ENCODE measurements at regions not wholly inside any gene's neighbourhood (a gene's known extent, or its start where the extent isn't known, plus 50 kb on each side); places are given as distances from the start of the nearest gene placed in this dataset.
"Not testable (repeated sequence)": the region's sequence is repeated elsewhere in the genome, so short reads cannot be mapped to it uniquely, and the experiment has no call there.

GRCh38 chr5:113742639-113743038 lies 229.1 kb downstream of the YTHDC2 start:
- no peak for DNase-seq
- no peak overlapping the region for H3K27ac ChIP-seq
- no peaks in the 10 kb centered on the region for H3K27me3 ChIP-seq
- no peak overlapping the region for H3K4me3 ChIP-seq
- TF ChIP-seq POLR2A (IDR thresholded peaks at IDR 0.05) = no peak
- TF ChIP-seq CTCF (IDR thresholded peaks at IDR 0.05) = no peak
- TF ChIP-seq EP300 (IDR thresholded peaks at IDR 0.05) = no peak
- TF ChIP-seq POLR2AphosphoS5 (IDR thresholded peaks at IDR 0.05) = no peak
- intact Hi-C loops (cut with DNase I; ENCODE audit: low total_unique reads) = no loop called here
- H3K36me3 ChIP-seq = no peaks in the 10 kb centered on the region
- H3K4me1 ChIP-seq = no peaks in the 10 kb centered on the region
- H3K9me3 ChIP-seq = no peaks in the 10 kb centered on the region
- 0 to 77% (median 5%) methylated on average over 1 of the region's 1 CpG for WGBS, 5 donors

- Histone ChIP-seq H3K4me1 (no peaks in the 10 kb centered on the region), H3K9me3 (no peaks in the 10 kb centered on the region), H3K4me3 (no peak overlapping the region), H3K27me3 (no peaks in the 10 kb centered on the region), H3K36me3 (no peaks in the 10 kb centered on the region), H3K27ac (no peak overlapping the region)
- intact Hi-C loops (cut with DNase I; ENCODE audit: low total_unique reads) = no loop called here
- DNase-seq = no peak
- 60 to 80% (median 68%) methylated on average over 2 of the region's 2 CpGs for WGBS, 5 donors
- no peak for TF ChIP-seq CTCF (IDR thresholded peaks at IDR 0.05)
- TF ChIP-seq EP300 (IDR thresholded peaks at IDR 0.05) = no peak
- TF ChIP-seq POLR2AphosphoS5 (IDR thresholded peaks at IDR 0.05) = no peak
- no peak for TF ChIP-seq POLR2A (IDR thresholded peaks at IDR 0.05)
Observed at GRCh38 chr5:113748403-113748802, 234.9 kb downstream of the YTHDC2 start.

- H3K27me3 ChIP-seq = no peaks in the 10 kb centered on the region
- intact Hi-C loops (cut with DNase I; ENCODE audit: low total_unique reads) = no loop called here
Observed at GRCh38 chr5:113749334-113749733, 235.8 kb downstream of the YTHDC2 start.

GRCh38 chr5:113753182-113753581 lies 239.7 kb downstream of the YTHDC2 start:
- H3K36me3 ChIP-seq; H3K4me3 ChIP-seq; DNase-seq; H3K27me3 ChIP-seq; intact Hi-C loops (cut with DNase I; ENCODE audit: low total_unique reads); H3K4me1 ChIP-seq; H3K27ac ChIP-seq; H3K9me3 ChIP-seq: not testable (repeated sequence)
- 83 to 97% (median 94%) methylated on average over 16 to 18 of the region's 20 CpGs for WGBS, 5 donors

More at GRCh38 chr5:113749334-113749733, 235.8 kb downstream of the YTHDC2 start:
- Histone ChIP-seq H3K9me3 (no peaks in the 10 kb centered on the region), H3K36me3 (no peaks in the 10 kb centered on the region), H3K27ac (no peak overlapping the region), H3K4me1 (no peaks in the 10 kb centered on the region), H3K4me3 (no peak overlapping the region)
- 80 to 95% (median 84%) methylated on average over 1 of the region's 1 CpG for whole genome bisulfite sequencing, 5 donors
- DNase-seq = no peak
- TF ChIP-seq POLR2AphosphoS5 (IDR thresholded peaks at IDR 0.05) = no peak

GRCh38 chr5:113755516-113755915 lies 242.0 kb downstream of the YTHDC2 start:
- 60 to 76% (median 75%) methylated on average over 3 of the region's 3 CpGs for WGBS, 5 donors
- no peaks in the 10 kb centered on the region for H3K4me1 ChIP-seq
- no peaks in the 10 kb centered on the region for H3K36me3 ChIP-seq
- H3K27me3 ChIP-seq = no peaks in the 10 kb centered on the region
- no peak overlapping the region for H3K27ac ChIP-seq
- intact Hi-C loops (cut with DNase I; ENCODE audit: low total_unique reads) = no loop called here
- no peak for DNase-seq
- TF ChIP-seq POLR2AphosphoS5 (IDR thresholded peaks at IDR 0.05) (no peak), EP300 (IDR thresholded peaks at IDR 0.05) (no peak), POLR2A (IDR thresholded peaks at IDR 0.05) (no peak), CTCF (IDR thresholded peaks at IDR 0.05) (no peak)
- no peak overlapping the region for H3K4me3 ChIP-seq
- no peaks in the 10 kb centered on the region for H3K9me3 ChIP-seq
